Glomerular visceral epithelial cell (primary cell): ENCODE measurements at regions not wholly inside any gene's neighbourhood (a gene's known extent, or its start where the extent isn't known, plus 50 kb on each side); places are given as distances from the start of the nearest gene placed in this dataset.
"Not testable (repeated sequence)": the region's sequence is repeated elsewhere in the genome, so short reads cannot be mapped to it uniquely, and the experiment has no call there.

ENCODE experiments used
- DNase-seq: peaks from one replicate; pipeline ENCODE4 v3.0.0-alpha.2; 2016; ENCODE audit errors: extremely low spot score

DNA sequence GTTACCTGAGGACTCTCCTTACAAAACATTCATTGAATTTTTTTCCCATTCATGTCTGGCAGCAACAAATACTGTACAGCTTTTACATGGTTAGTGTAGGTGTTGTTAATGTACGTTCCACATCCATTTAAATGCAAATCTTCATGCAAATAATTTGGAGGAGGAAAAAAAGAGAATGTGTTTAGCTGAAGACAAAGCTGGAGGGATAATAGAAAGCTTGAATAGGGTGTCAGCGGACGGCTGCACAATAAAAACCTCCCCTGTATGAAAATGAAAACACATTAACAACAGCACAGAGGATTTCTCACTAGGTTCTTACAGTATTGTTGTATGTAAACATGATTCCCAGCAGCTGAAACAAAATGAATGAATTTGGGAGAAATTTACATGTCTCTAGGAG is 231.5 kb downstream of the ZNF608 start:
- DNase-seq, result no peak

DNA sequence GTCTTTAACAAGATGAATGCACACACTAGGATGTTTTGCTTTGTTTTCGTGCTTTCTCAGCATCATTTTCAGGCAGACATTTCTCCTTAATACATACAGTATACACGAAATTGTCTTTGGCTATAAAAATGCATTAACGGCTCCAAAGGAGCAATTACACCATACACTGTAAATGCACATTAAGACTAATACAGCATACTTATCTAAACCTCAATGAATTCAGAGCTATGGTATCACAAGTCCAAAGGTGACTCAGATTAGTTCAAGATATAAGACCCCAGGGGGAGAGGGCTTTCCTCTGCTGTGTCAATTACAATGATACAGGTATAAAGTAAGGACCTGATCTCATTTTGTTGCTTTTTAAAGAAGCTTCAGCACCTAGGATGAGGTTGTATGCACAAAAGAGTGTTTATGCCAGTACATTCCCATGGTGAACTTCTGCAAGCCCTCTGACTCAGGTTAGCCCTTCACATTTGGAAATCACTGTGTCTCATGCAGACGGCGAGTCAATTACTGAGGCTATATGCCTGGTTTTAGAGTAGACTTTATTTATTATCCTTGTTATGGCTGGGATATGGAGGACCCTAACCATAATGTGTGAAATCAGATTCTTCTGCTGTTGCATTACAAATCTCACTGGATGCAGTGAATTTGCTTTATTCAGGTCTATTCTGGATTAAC is 233.3 kb downstream of the ZNF608 start:
- no peak for DNase-seq

DNA sequence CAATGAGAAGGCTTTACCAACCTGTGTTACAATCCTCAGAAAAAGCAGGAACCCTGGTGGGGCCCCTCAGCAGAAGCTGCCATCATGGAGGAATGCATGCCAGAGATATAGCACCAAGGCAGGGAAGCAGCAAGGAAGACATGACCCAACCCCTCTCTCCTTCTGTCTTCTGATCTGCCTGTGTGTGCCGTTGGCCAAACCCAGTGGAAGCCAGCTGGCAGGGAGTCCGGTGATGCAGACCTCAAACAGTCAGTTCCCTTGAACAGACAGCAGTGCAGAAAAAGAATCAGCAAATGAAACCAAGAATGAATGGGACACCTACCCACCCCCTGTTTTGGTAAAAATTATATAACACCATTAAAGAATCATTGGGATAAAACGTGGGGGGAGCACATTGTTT is 234.2 kb downstream of the ZNF608 start:
- no peak for DNase-seq

DNA sequence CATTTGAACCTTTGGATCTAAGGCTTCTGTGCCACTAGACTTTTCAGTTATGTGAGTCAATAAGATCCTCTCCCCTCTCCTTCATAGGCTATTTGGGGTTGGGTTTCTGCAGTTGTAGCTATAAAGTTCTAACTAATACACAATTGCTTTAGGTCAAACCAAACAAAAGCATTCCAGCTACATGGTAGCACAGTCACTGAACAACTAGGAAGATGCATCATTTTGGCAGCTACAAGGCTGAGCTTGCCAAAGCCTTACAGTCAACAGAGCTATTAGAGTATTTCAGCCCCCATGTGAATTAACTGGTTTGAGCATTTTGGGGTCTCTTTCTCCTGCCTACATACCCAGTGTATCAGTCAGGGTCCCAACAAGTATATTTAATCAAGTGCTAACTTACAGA is 234.6 kb downstream of the ZNF608 start:
- no peak for DNase-seq

DNA sequence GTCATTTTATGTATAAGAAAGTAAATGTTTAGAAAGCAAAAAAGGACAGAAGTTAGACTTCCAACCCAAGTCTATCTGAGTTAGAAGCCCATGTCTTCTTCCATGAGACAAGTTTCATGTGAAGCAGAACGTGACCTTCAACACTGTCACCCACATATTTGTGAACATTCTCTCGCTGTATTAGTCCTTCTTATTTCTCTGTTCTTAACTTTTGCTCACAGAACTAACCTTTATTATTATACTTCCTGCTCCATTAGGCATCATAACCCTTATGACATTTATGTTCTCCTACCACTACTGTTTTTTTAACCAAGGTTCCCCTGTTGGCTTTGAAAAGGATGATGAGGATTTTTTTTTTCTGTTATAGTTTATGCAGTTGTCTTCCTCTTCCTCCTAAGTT is 238.8 kb downstream of the ZNF608 start:
- DNase-seq, result no peak

DNA sequence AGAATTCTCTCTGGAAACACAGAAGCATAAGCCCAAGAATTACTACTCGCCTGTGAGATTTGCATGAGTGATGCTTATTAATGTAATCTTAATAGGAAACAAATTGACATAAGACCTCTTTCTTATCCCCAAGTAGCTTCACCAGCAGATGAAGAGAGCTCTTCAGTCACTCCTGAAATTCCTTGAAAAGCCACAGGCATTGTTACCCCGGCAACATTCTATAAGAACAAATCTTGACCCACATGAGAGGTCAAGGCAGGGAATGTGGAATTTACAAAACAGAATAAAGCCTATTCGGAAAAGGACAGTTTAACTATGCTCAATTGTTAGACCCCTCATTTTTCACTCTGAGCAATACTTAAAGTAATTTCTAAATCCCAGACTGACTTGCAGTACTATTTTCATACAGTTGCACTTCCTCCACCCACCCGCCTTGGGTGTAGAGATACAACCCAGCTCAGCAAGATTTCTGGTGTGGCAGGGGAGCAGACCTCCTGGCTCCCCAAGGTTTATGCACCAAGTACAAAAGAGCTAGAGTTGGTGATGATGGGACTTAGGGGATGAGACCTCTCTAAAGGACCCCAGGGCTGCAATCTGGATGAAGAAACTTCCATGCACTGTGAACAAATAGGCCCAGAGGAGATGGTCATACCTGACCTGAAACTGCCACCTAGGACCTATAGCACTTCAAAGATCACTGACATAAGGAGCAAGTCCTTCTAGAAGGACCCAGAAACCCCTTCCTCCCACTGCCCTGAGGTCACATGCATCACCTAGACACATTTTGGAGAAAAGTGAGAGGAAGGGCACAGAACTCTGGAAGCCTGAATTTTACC is 242.1 kb downstream of the ZNF608 start:
- DNase-seq, result peak; percentile 20

DNA sequence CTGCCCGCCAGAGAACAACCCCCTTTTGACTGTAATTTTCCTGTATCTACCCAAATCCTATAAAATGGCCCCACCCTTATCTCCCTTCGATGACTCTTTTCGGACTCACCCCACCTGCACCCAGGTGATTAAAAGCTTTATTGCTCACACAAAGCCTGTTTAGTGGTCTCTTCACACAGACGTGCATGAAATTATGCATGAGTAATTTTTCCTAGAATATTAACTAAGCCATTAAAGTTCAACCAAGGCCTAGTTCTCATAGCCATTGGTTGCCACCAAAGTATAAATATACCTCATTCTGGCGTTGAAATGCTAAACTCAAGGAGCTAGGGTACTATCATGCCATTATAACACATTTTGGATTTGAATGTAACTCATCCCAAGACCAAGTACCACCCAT is 243.9 kb downstream of the ZNF608 start:
- no peak for DNase-seq

DNA sequence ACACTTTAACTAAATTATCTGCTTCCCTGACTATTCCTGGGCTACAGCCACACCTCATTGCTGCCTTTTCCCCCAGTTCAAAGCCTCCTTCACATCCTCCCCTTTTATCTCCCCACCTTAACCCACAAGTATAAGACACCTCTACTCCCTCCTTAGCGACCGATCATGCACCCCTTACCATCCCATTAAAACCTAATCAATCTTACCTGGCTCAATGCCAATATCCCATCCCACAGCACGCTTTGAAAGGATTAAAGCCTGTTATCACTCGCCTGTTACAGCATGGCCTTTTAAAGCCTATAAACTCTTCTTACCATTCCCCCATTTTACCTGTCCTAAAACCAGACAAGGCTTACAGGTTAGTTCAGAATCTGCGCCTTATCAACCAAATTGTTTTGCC is 246.6 kb downstream of the ZNF608 start:
- DNase-seq, result not testable (repeated sequence)

DNA sequence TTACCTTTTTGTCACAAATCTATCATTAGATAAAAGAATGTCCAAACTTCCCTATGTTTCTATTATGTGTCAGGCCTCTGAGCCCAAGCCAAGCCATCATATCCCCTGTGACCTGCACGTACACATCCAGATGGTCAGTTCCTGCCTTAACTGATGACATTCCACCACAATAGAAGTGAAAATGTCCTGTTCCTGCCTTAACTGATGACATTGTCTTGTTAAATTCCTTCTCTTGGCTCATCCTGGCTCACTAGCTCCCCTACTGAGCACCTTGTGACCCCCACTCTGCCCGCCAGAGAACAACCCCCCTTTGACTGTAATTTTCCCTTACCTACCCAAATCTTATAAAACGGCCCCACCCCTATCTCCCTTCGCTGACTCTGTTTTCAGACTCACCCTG is 249.5 kb downstream of the ZNF608 start:
- DNase-seq, result not testable (repeated sequence)

DNA sequence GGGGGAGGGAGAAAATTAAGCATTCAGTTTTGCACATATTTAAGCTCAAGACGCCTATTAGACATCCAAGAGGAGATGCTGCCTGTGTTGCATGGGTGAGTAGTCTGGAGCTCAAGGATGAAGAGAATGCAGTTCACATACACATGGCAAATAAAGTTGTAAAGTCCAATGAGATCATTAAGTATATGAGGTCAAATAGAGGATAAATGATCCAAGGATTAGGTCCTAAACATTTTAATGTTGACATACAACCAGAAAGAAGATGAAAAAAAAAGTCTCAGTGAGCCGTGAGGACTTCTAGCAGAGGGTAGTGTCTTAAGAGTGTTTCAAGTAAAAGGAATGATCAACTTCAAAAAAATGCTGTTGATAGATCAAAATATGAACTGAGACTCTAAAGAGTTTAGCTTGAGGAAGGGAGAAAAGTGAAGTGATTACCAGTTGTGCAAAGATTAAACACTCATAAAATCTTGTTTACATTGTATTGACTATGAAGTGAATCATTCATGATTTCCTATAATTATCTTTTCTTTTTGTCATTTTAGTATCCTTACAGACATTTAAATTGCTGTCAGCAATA is 251.8 kb downstream of the ZNF608 start:
- no peak for DNase-seq

DNA sequence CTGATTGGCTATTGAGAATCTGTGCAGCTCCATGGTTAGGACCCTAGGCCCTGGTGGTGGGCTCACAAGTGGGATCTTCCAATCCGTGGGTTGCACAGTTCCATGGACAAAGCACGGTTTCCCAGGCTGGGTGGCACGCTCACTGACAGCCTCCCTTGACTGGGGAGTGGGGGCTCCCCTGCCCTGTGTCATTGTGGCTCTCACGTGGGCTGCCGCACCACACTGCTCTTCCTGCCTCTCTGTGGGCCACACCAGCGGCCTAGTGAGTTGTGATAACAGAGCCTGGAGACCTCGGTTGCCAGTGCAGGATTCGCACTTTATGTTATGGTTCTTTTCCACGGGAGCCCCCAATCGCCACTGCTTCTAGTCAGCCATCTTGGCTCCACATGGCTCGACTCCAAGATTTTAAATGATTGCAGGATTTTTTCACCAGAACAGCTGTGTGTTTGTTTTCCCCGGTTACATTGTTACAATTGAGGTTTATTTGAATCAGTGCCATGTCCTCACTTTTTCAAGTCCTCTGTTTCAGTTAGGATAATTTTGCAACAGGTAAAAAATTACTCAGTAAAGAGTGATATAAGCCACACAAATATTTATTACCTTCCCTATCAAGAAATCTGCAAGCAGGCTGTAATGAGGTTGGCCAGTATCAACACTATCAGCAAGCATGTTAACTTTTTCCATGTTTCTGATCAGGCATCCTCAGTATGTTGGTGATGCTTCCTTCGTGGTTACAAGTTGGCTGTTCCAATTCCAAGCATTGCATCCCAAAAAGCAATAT is 253.8 kb downstream of the ZNF608 start:
- DNase-seq, result no peak

DNA sequence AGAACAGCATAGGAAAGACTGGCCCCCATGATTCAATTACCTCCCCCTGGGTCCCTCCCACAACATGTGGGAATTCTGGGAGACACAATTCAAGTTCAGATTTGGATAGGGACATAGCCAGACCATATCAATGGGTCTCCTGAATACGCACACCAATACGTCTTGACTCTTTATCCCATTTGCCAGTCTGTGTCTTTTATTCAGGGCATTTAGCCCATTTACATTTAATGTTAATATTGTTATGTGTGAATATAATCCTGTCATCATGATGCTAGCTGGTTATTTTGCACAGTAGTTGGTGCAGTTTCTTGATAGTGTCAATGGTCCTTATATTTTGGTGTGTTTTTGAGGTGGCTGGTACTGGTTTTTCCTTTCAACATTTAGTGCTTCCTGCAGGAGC is 256.1 kb downstream of the ZNF608 start:
- not testable (repeated sequence) for DNase-seq

DNA sequence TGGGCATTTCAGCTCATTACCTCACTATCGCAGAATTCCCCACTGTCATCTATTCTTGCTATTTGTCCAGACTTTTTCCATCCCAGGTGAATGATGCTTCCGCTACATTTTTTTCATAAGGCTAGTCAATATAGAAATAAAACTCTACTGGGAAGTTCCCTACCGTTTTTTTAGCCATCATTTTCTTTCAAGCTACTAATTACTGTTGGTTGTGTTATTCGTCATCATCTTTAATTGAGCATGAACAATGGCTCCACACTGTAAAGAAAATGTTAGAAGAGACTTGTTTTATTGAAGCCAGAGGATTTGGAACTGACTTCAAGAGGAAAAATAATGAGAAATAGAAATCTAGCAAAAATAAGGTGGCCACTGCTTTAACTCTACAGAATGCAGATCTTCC is 265.0 kb downstream of the ZNF608 start:
- no peak for DNase-seq

DNA sequence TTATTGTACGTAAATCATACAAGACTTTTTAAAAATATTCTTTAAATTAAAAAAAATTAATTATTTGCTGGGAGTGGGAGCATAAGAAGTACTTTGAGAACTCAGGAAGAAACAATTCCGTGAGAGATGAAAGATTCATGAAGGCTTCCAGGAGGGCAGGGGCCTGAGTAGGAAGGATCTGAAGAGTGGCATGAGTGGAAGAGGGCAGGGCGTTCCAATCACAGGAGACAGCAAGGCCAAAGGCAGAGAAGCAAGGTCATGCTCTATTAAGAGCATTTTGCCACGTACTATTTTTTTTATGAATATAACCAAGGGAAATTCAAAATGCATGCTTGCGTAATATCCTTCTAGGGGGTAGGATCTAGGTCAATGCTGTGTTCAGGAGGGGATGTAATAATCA is 265.5 kb downstream of the ZNF608 start:
- no peak for DNase-seq

DNA sequence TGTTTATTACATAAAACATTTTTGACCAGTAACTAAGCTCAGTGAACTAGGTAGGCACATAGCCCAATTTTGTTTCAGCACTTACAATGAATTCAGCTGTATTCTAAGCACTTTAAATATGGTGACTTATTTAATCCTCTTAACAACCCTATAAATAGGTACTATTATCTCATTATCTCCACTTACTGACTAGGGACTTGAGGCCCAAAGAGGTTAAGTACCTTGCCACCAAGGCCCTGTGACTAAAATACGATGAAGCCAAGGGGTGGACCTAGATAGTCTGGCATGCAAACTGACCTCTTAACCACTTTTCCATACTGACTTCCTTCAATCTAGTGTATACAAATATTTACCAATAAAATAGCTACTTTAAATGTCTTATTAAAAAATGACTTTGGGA is 266.4 kb downstream of the ZNF608 start:
- no peak for DNase-seq

DNA sequence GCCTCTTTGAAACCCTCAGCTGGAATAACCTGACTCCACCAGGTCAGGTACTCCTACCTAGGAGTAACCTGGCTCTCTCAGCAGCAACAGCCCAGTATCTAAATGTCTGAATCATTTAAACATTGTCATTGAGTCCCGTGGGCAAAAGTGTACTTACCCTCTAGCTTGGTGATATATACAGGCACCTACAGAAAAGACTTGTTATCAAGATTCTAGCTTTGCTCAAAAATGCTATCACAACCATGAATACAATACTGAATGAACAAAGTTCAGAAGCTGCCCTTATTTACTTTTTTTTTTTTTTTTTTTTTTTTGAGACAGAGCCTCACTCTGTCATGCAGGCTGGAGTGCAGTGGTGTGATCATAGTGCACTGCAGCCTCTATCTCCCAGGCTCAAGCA is 268.2 kb downstream of the ZNF608 start:
- DNase-seq, result no peak

DNA sequence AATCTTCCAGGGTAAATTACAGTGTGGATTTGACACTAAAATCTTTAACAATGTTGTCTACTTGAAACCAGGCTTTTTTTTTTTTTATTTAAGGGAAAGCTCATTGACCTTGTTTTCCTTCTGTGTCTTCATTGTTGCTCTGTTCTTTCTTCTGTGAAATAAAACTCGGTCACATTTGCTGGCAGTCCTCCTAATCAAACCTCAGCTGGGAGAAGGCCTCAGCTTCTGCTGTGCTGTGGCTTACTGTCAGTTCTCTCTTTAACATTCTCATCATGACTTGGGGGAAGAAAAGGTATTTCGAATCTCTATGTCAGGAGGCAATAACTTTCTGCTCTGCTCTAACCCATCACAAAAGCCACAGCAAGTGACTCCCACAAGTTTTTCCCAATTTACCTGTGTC is 268.9 kb downstream of the ZNF608 start:
- no peak for DNase-seq

DNA sequence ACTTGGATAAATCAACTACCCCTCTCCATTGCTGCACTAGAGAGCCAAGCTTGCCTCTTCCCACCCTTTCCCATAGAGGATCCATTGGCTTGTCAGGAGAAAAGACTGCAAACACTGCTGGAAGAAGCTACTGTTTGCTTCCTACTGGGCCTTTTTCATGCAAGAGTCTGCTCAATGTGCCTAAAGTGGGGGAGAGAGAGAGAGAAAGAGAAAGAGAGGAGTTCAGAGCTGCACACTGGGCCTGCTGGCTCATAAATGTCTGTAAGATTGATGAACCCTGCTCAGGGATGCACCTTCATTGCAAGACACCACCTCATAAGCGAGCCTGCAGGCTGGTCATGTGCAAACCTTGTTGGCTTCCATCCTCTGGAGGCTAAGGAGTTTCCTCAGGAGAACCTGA is 269.4 kb downstream of the ZNF608 start:
- no peak for DNase-seq

DNA sequence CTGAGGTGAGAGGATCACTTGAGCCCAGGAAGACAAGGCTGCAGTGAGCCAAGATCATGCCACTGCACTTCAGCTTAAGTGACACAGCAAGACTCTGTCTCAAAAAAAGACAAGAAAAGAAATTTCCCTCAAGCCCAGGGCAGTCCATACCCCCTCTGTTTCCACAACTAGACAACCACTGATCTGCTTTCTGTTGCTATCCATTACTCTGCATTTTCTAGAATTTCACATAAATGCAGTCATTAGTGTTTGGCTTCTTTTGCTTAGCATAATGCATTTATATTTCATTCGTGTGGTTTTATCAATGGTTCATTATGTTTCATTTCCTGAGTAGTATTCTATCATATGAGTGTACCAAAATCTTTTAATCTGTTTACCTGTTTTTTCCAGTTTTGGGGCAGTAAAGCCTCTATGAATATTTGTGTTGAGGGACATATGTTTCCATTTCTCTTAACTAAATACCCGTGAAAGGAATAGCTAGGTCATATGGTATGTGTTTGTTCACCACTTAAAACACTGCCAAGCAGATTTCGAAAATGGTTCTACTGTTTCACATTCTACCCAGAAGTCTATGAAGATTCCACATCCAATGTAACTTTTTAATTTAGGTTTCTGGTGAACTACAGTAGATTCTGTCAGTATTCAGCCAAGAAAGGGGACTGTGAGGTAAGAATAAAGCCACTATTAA is 271.8 kb downstream of the ZNF608 start:
- DNase-seq, result no peak

DNA sequence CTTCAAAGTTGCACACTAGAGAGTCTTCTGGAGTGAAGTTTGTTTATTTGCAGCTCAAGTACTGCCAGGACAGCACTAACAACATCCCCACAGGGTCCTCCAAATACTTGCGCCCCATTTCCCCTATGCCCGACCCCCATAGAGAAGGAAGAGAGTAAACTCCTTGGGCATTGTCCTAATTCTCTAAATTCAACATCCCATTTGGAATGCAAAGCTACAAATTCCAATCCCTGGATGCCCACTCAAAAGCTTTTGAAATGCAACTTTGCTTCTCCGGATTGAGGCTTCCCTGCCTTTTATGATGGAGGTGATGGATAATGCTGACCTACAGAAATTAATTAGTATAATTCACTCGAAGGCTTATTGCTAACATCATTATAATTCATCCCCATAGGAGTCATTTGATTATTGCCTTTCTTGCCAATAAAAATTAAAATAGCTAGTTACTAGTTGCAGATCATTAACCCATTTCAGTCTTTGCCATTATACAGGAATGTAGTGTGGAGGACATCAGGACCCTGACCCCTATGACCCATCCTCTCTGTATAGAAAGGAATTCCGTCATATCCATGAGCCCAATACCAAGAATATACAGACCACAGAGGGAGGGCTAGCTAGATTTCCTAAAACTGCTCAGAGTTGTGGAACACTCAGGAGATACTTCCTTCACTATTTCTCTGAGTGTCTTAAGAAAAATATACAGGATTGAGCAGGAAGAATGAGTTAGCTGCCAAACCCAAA is 277.6 kb downstream of the ZNF608 start:
- no peak for DNase-seq

DNA sequence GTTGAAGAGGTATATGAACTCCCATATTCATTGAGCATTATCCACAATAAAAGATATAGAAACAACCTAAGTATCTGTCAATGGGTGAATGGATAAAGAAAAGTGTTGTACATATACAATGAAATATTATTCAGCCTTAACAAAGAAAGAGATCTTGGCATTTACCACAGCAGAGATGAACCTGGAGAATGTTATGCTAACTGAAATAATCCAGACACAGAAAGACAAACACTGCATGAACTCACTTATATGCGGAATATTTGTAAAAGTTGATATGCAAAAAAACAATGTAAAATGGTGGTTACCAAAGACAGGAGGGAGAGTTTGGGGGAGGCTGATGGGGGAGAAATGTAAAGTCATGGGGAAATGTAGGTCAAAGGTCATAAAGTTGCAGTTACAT is 278.7 kb downstream of the ZNF608 start:
- no peak for DNase-seq
